ENCODE measurements at regions not wholly inside any gene's neighbourhood (a gene's known extent, or its start where the extent isn't known, plus 50 kb on each side); places are given as distances from the start of the nearest gene placed in this dataset.

GRCh38 chr16:6964679-6965078 is 368.0 kb upstream of the RBFOX1 start:
- FAIRE-seq, result no peak

GRCh38 chr16:6961704-6962103 is 370.9 kb upstream of the RBFOX1 start:
- Histone ChIP-seq H3K27me3 (ENCODE audit: control insufficient read depth, insufficient read depth, low read length) (no peaks in the 10 kb centered on the region), H3K4me1 (ENCODE audit: control insufficient read depth in 2 of 3, insufficient read depth in 2 of 3, low read depth in 1 of 3, low read length in 3 of 3) (no peaks in the 10 kb centered on the region), H3K36me3 (ENCODE audit: control insufficient read depth in 2 of 3, insufficient read depth in 3 of 3, low read length in 3 of 3) (no peaks in the 10 kb centered on the region), H3K9me3 (ENCODE audit: control insufficient read depth in 2 of 3, insufficient read depth in 1 of 3, low read length in 3 of 3) (no peaks in the 10 kb centered on the region), H3K4me3 (ENCODE audit: low read length in 3 of 3) (no peak overlapping the region), H3K9ac (ENCODE audit: low read length in 3 of 3) (no peak overlapping the region), H3K27ac (ENCODE audit: low read depth in 2 of 2, low read length in 2 of 2) (no peak overlapping the region)
- no peak for DNase-seq
- FAIRE-seq, result no peak
- TF ChIP-seq CTCF (IDR thresholded peaks at IDR 0.05; ENCODE audit: borderline replicate concordance, extremely low read depth, insufficient read depth), result no peak
- intact Hi-C loops (cut with DNase I), result no loop called here

More at GRCh38 chr16:6964679-6965078, 368.0 kb upstream of the RBFOX1 start:
- H3K36me3 ChIP-seq (ENCODE audit: control insufficient read depth in 2 of 3, insufficient read depth in 3 of 3, low read length in 3 of 3), result no peaks in the 10 kb centered on the region
- no peak overlapping the region for H3K27ac ChIP-seq (ENCODE audit: low read depth in 2 of 2, low read length in 2 of 2)
- no peak overlapping the region for H3K4me3 ChIP-seq (ENCODE audit: low read length in 3 of 3)
- intact Hi-C loops (cut with DNase I), result no loop called here
- no peaks in the 10 kb centered on the region for H3K4me1 ChIP-seq (ENCODE audit: control insufficient read depth in 2 of 3, insufficient read depth in 2 of 3, low read depth in 1 of 3, low read length in 3 of 3)
- TF ChIP-seq CTCF (IDR thresholded peaks at IDR 0.05; ENCODE audit: borderline replicate concordance, extremely low read depth, insufficient read depth), result no peak
- H3K9me3 ChIP-seq (ENCODE audit: control insufficient read depth in 2 of 3, insufficient read depth in 1 of 3, low read length in 3 of 3), result no peaks in the 10 kb centered on the region
- DNase-seq, result no peak
- H3K27me3 ChIP-seq (ENCODE audit: control insufficient read depth, insufficient read depth, low read length), result no peaks in the 10 kb centered on the region
- H3K9ac ChIP-seq (ENCODE audit: low read length in 3 of 3), result no peak overlapping the region

GRCh38 chr16:6958184-6958583 is 374.5 kb upstream of the RBFOX1 start:
- no peaks in the 10 kb centered on the region for H3K36me3 ChIP-seq (ENCODE audit: control insufficient read depth in 2 of 3, insufficient read depth in 3 of 3, low read length in 3 of 3)
- no peaks in the 10 kb centered on the region for H3K4me1 ChIP-seq (ENCODE audit: control insufficient read depth in 2 of 3, insufficient read depth in 2 of 3, low read depth in 1 of 3, low read length in 3 of 3)
- H3K27ac ChIP-seq (ENCODE audit: low read depth in 2 of 2, low read length in 2 of 2), result no peak overlapping the region
- no peaks in the 10 kb centered on the region for H3K27me3 ChIP-seq (ENCODE audit: control insufficient read depth, insufficient read depth, low read length)
- DNase-seq (no peak), FAIRE-seq (no peak)
- no peaks in the 10 kb centered on the region for H3K9me3 ChIP-seq (ENCODE audit: control insufficient read depth in 2 of 3, insufficient read depth in 1 of 3, low read length in 3 of 3)
- TF ChIP-seq CTCF (IDR thresholded peaks at IDR 0.05; ENCODE audit: borderline replicate concordance, extremely low read depth, insufficient read depth), result no peak
- H3K9ac ChIP-seq (ENCODE audit: low read length in 3 of 3), result no peak overlapping the region
- intact Hi-C loops (cut with DNase I), result no loop called here
- H3K4me3 ChIP-seq (ENCODE audit: low read length in 3 of 3), result no peak overlapping the region

GRCh38 chr16:6957681-6958080 is 375.0 kb upstream of the RBFOX1 start:
- Histone ChIP-seq H3K4me1 (ENCODE audit: control insufficient read depth in 2 of 3, insufficient read depth in 2 of 3, low read depth in 1 of 3, low read length in 3 of 3) (no peaks in the 10 kb centered on the region), H3K9ac (ENCODE audit: low read length in 3 of 3) (no peak overlapping the region), H3K4me3 (ENCODE audit: low read length in 3 of 3) (no peak overlapping the region), H3K27me3 (ENCODE audit: control insufficient read depth, insufficient read depth, low read length) (no peaks in the 10 kb centered on the region), H3K36me3 (ENCODE audit: control insufficient read depth in 2 of 3, insufficient read depth in 3 of 3, low read length in 3 of 3) (no peaks in the 10 kb centered on the region), H3K9me3 (ENCODE audit: control insufficient read depth in 2 of 3, insufficient read depth in 1 of 3, low read length in 3 of 3) (no peaks in the 10 kb centered on the region), H3K27ac (ENCODE audit: low read depth in 2 of 2, low read length in 2 of 2) (no peak overlapping the region)
- FAIRE-seq (no peak), DNase-seq (peak in 1 of 5 donors; percentile 6)
- intact Hi-C loops (cut with DNase I), result no loop called here
- TF ChIP-seq CTCF (IDR thresholded peaks at IDR 0.05; ENCODE audit: borderline replicate concordance, extremely low read depth, insufficient read depth), result no peak
